ENCODE measurements at regions not wholly inside any gene's neighbourhood (a gene's known extent, or its start where the extent isn't known, plus 50 kb on each side); places are given as distances from the start of the nearest gene placed in this dataset.

GRCh38 chr15:23753248-23753647 lies 66.1 kb upstream of the NDN start:
- TF ChIP-seq ZNF274 (IDR thresholded peaks at IDR 0.05; ENCODE audit: low read depth, low read length) (no peak), POLR2A (IDR thresholded peaks at IDR 0.05; ENCODE audit: borderline replicate concordance, extremely low read depth, insufficient read depth, insufficient read length) (no peak), CTCF (IDR thresholded peaks at IDR 0.05 in 2 of 3, conservative IDR thresholded peaks at IDR 0.05 in 1 of 3; ENCODE audit: borderline replicate concordance in 1 of 3, insufficient read depth in 1 of 3, low read depth in 2 of 3, low read length in 2 of 3) (no peak), EZH2 (IDR thresholded peaks at IDR 0.05) (no peak), POLR2AphosphoS5 (IDR thresholded peaks at IDR 0.05; ENCODE audit: low read depth, low read length) (no peak)

All from HCT116 (cell line).